ENCODE measurements at regions not wholly inside any gene's neighbourhood (a gene's known extent, or its start where the extent isn't known, plus 50 kb on each side); places are given as distances from the start of the nearest gene placed in this dataset.

- no peak for DNase-seq (ENCODE audit: low spot score, unreplicated experiment)
- Mint-ChIP-seq H3K9me3 (ENCODE audit: low read depth) (no peaks in the 10 kb centered on the region), H3K27me3 (no peaks in the 10 kb centered on the region), H3K36me3 (ENCODE audit: insufficient read depth) (no peaks in the 10 kb centered on the region), H3K27ac (no peak overlapping the region), H3K4me1 (ENCODE audit: low read depth) (peaks cover 12% of the 10 kb centered on the region), H3K4me3 (ENCODE audit: low read depth) (no peak overlapping the region)
- TF ChIP-seq CTCF (IDR thresholded peaks at IDR 0.05; ENCODE audit: unreplicated experiment): no peak
Measured at GRCh38 chr4:178480881-178481280, 1038.6 kb upstream of the AGA start.

DNA sequence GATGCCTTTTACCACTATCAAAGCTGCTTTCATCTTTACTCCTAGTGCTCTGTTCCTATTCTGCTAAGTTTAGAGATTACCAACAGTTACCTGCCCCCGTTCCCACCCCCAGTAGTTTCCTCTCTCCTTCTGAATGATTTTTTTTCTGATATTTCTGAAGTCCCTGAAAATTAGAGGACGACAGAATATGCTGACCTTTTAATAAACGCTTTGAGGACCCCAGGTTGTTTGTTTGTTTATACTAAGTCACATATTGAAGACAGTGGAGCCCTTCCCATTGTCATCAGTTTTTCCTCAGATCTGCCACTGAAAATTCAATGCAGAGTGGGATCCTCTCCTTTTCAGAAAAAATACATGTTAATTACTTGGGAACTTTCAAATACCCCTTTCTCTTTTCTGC is 1039.3 kb upstream of the AGA start:
- no peak for TF ChIP-seq CTCF (IDR thresholded peaks at IDR 0.05; ENCODE audit: unreplicated experiment)
- DNase-seq (ENCODE audit: low spot score, unreplicated experiment): no peak
- Mint-ChIP-seq H3K27me3 (no peaks in the 10 kb centered on the region), H3K4me1 (ENCODE audit: low read depth) (peaks cover 12% of the 10 kb centered on the region), H3K4me3 (ENCODE audit: low read depth) (no peak overlapping the region), H3K9me3 (ENCODE audit: low read depth) (no peaks in the 10 kb centered on the region), H3K36me3 (ENCODE audit: insufficient read depth) (no peaks in the 10 kb centered on the region), H3K27ac (no peak overlapping the region)

GRCh38 chr4:178523038-178523437 is 1080.8 kb upstream of the AGA start:
- DNase-seq (ENCODE audit: low spot score, unreplicated experiment): no peak
- TF ChIP-seq CTCF (IDR thresholded peaks at IDR 0.05; ENCODE audit: unreplicated experiment): no peak
- Mint-ChIP-seq H3K27ac (no peak overlapping the region), H3K36me3 (ENCODE audit: insufficient read depth) (no peaks in the 10 kb centered on the region), H3K27me3 (no peaks in the 10 kb centered on the region), H3K4me1 (ENCODE audit: low read depth) (no peaks in the 10 kb centered on the region), H3K4me3 (ENCODE audit: low read depth) (no peak overlapping the region), H3K9me3 (ENCODE audit: low read depth) (no peaks in the 10 kb centered on the region)

DNA sequence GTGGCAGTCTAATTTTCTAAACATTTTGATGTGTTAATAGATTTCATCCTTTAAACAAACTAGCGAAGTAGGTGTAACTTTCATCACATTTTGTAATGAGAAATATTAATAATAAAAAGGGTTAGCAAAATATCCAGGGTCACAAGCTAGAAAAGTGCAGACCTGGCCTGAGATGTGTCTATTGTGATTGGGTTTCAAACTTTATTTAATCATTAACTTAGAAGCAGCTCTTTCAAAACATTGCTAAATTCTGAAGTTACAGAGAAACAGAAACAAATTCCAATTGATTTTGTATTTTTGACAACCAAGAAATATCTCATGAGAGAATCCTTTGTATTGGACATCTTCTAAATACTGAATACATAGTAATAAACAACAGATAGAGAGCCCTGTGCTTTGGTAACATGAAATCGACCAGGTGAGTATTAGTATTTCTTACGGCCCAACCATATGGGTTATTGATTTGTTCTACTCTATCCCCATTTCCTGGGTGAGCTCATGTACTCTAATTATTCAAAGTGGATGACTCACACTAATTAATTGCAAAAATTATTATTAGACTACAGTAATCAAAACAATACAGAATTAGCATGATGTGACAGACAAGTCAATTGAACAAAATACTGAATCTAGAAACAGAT is 1093.8 kb upstream of the AGA start:
- no peaks in the 10 kb centered on the region for H3K36me3 Mint-ChIP-seq (ENCODE audit: insufficient read depth)
- no peaks in the 10 kb centered on the region for H3K27me3 Mint-ChIP-seq
- no peaks in the 10 kb centered on the region for H3K4me1 Mint-ChIP-seq (ENCODE audit: low read depth)

DNA sequence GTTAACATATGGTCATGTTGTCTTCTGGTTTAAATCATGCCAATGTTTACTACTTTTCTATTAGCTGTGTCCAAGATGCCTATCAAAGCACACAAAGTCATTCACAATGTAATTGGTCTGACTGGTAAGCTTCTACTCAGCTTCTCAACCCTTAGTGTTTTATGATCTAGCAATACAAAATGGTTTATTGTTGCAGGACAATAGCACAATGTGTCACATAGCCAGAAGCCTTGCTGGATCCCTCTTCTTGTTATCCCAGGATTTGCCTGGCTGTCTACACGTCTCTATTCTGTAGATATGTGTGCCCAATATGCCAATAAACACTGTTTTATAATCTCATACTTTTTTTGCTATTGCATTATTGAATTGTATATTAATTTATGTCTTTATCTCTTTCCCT is 1111.0 kb upstream of the AGA start:
- Mint-ChIP-seq H3K36me3 (ENCODE audit: insufficient read depth) (no peaks in the 10 kb centered on the region), H3K4me1 (ENCODE audit: low read depth) (peaks cover 17% of the 10 kb centered on the region), H3K27ac (no peak overlapping the region), H3K4me3 (ENCODE audit: low read depth) (no peak overlapping the region), H3K9me3 (ENCODE audit: low read depth) (no peaks in the 10 kb centered on the region), H3K27me3 (no peaks in the 10 kb centered on the region)
- no peak for TF ChIP-seq CTCF (IDR thresholded peaks at IDR 0.05; ENCODE audit: unreplicated experiment)
- DNase-seq (ENCODE audit: low spot score, unreplicated experiment): no peak

More for the DNA sequence above, 1093.8 kb upstream of the AGA start:
- TF ChIP-seq CTCF (IDR thresholded peaks at IDR 0.05; ENCODE audit: unreplicated experiment): no peak
- DNase-seq (ENCODE audit: low spot score, unreplicated experiment): no peak
- Mint-ChIP-seq H3K4me3 (ENCODE audit: low read depth) (no peak overlapping the region), H3K27ac (no peak overlapping the region), H3K9me3 (ENCODE audit: low read depth) (peaks cover 8% of the 10 kb centered on the region)
